Activated CD4-positive, alpha-beta T cell treated with anti-CD3 and anti-CD28 coated beads, Interleukin-2, Interleukin-6, amounts not matched to agents 100 ng/mL and 50 ng/mL, durations not matched to agents 16 hours and 8 hours (primary cell): ENCODE measurements at regions not wholly inside any gene's neighbourhood (a gene's known extent, or its start where the extent isn't known, plus 50 kb on each side); places are given as distances from the start of the nearest gene placed in this dataset.
A peak's percentile ranks its signal among the peaks of the same experiment; 100 is the strongest.

Experiments used
- DNase-seq: peaks from one replicate; pipeline ENCODE4 v3.0.0-alpha.2; 2020

- DNase-seq: no peak
Measured at GRCh38 chr4:156217236-156217635, 263.6 kb upstream of the CTSO start.

- DNase-seq: no peak
Measured at GRCh38 chr4:156201050-156201449, 247.4 kb upstream of the CTSO start.

GRCh38 chr4:156198511-156198910 is 244.8 kb upstream of the CTSO start:
- DNase-seq: no peak

- no peak for DNase-seq
Measured at GRCh38 chr4:156197216-156197615, 243.6 kb upstream of the CTSO start.

- no peak for DNase-seq
Measured at GRCh38 chr4:156196722-156197121, 243.1 kb upstream of the CTSO start.

GRCh38 chr4:156195914-156196313 is 242.2 kb upstream of the CTSO start:
- DNase-seq: no peak

- DNase-seq: no peak
Measured at GRCh38 chr4:156194896-156195295, 241.2 kb upstream of the CTSO start.

GRCh38 chr4:156193800-156194199 is 240.1 kb upstream of the CTSO start:
- no peak for DNase-seq

GRCh38 chr4:156193106-156193505 is 239.4 kb upstream of the CTSO start:
- DNase-seq: no peak

GRCh38 chr4:156192033-156192432 is 238.4 kb upstream of the CTSO start:
- no peak for DNase-seq

GRCh38 chr4:156191044-156191781 is 237.5 kb upstream of the CTSO start:
- no peak for DNase-seq

GRCh38 chr4:156190615-156191014 is 236.9 kb upstream of the CTSO start:
- DNase-seq: no peak

GRCh38 chr4:156188596-156188995 is 234.9 kb upstream of the CTSO start:
- no peak for DNase-seq

GRCh38 chr4:156186111-156186510 is 232.4 kb upstream of the CTSO start:
- DNase-seq: no peak

- no peak for DNase-seq
Measured at GRCh38 chr4:156185514-156186055, 231.9 kb upstream of the CTSO start.

- no peak for DNase-seq
Measured at GRCh38 chr4:156182269-156182668, 228.6 kb upstream of the CTSO start.

GRCh38 chr4:156177941-156178340 is 224.3 kb upstream of the CTSO start:
- DNase-seq: no peak

GRCh38 chr4:156176896-156177295 is 223.2 kb upstream of the CTSO start:
- no peak for DNase-seq

- no peak for DNase-seq
Measured at GRCh38 chr4:156173937-156174336, 220.3 kb upstream of the CTSO start.

GRCh38 chr4:156173486-156173885 is 219.8 kb upstream of the CTSO start:
- no peak for DNase-seq

GRCh38 chr4:156169861-156170260 is 216.2 kb upstream of the CTSO start:
- DNase-seq: no peak

GRCh38 chr4:156169011-156169410 is 215.3 kb upstream of the CTSO start:
- peak; percentile 11 for DNase-seq

- no peak for DNase-seq
Measured at GRCh38 chr4:156168288-156168687, 214.6 kb upstream of the CTSO start.

- DNase-seq: no peak
Measured at GRCh38 chr4:156158747-156159146, 205.1 kb upstream of the CTSO start.

GRCh38 chr4:156154978-156155377 is 201.3 kb upstream of the CTSO start:
- no peak for DNase-seq
